Adrenal gland (tissue), 5 donors: ENCODE measurements at regions not wholly inside any gene's neighbourhood (a gene's known extent, or its start where the extent isn't known, plus 50 kb on each side); places are given as distances from the start of the nearest gene placed in this dataset.
A peak's percentile ranks its signal among the peaks of the same experiment; 100 is the strongest.

Experiments used
- CTCF ChIP-seq, 6 experiments: fragments of 450-650 bp in 4 of 6; fragments of 200-600 bp in 2 of 6; sonication (generic) in 1 of 6; IDR thresholded peaks; 1 replicate in 5 of 6; 2 replicates in 1 of 6; pipeline versions ENCODE4 v1.5.1 to v1.8.0; 2016 to 2021; ENCODE audit warnings: antibody characterized with exemption in 6 of 6, mild to moderate bottlenecking in 2 of 6, moderate library complexity in 1 of 6
- POLR2A ChIP-seq, 2 donors: fragments of 450-650 bp; IDR thresholded peaks; one replicate each; pipeline ENCODE4 v1.6.1; 2017; ENCODE audit warnings: antibody characterized with exemption in 2 of 2, mild to moderate bottlenecking in 2 of 2, moderate library complexity in 1 of 2
- donor health status: DM: no; HTN: no; CAD: no.

GRCh38 chr11:32172848-32173834, 82.3 kb downstream of the RCN1 start:
- TF ChIP-seq CTCF (IDR thresholded peaks at IDR 0.05) = peak in 5 of 6 experiments; percentile 42 to 65 (median 54)
- no peak for TF ChIP-seq POLR2A (IDR thresholded peaks at IDR 0.05)
